Mesendoderm (in vitro differentiated cells): ENCODE measurements at regions not wholly inside any gene's neighbourhood (a gene's known extent, or its start where the extent isn't known, plus 50 kb on each side); places are given as distances from the start of the nearest gene placed in this dataset.

Experiments used
- DNase-seq: peaks from one replicate; pipeline ENCODE4 v3.0.0; 2013
- H2AK5ac ChIP-seq: 2 replicates; pipeline ENCODE4 v1.6.1; 2013; ENCODE audit warnings: low read length, inconsistent platforms
- H2BK120ac ChIP-seq: 2 replicates; pipeline ENCODE4 v1.6.1; 2013; ENCODE audit warnings: low read depth, mild to moderate bottlenecking, low read length, moderate library complexity, mixed read lengths
- H2BK15ac ChIP-seq: replicated peaks from 2 replicates; pipeline ENCODE4 v1.6.1; 2013; ENCODE audit warnings: low read depth, mild to moderate bottlenecking, moderate library complexity
- H2BK5ac ChIP-seq: 2 replicates; pipeline ENCODE4 v1.6.1; 2013; ENCODE audit warnings: low read length, inconsistent platforms
- H3K18ac ChIP-seq: 2 replicates; pipeline ENCODE4 v1.6.1; 2013; ENCODE audit warnings: mild to moderate bottlenecking, low read length, mixed read lengths
- H3K23ac ChIP-seq: one replicate; pipeline ENCODE4 v1.6.1; 2013; ENCODE audit warnings: low read length
- H3K27ac ChIP-seq: 2 replicates; pipeline ENCODE4 v1.5.1; 2013; ENCODE audit warnings: low read depth, mild to moderate bottlenecking, inconsistent platforms, low read length, moderate library complexity
- H3K27me3 ChIP-seq: 2 replicates; pipeline ENCODE4 v1.6.1; 2013; ENCODE audit warnings: low read length, control low read depth, mild to moderate bottlenecking, inconsistent platforms; ENCODE audit not compliant: insufficient read depth, poor library complexity
- H3K36me3 ChIP-seq: 2 replicates; pipeline ENCODE4 v1.6.1; 2013; ENCODE audit warnings: low read length, inconsistent platforms; ENCODE audit not compliant: control insufficient read depth, insufficient read depth
- H3K4ac ChIP-seq: one replicate; pipeline ENCODE4 v1.6.1; 2013; ENCODE audit warnings: low read depth, mild to moderate bottlenecking, low read length, moderate library complexity
- H3K4me1 ChIP-seq: 2 replicates; pipeline ENCODE4 v1.6.1; 2013; ENCODE audit warnings: low read depth, low read length, inconsistent platforms; ENCODE audit not compliant: control insufficient read depth
- H3K4me2 ChIP-seq: 2 replicates; pipeline ENCODE4 v1.6.1; 2013; ENCODE audit warnings: low read length
- H3K4me3 ChIP-seq: 2 replicates; pipeline ENCODE4 v1.5.1; 2013; ENCODE audit warnings: mild to moderate bottlenecking, low read length
- H3K56ac ChIP-seq: one replicate; pipeline ENCODE4 v1.6.1; 2013; ENCODE audit warnings: low read length
- H3K79me1 ChIP-seq: 2 replicates; pipeline ENCODE4 v1.6.1; 2013; ENCODE audit warnings: low read length, inconsistent platforms
- H3K79me2 ChIP-seq: 2 replicates; pipeline ENCODE4 v1.6.1; 2013; ENCODE audit warnings: mild to moderate bottlenecking, low read length; ENCODE audit not compliant: control insufficient read depth, insufficient read depth
- H3K9ac ChIP-seq: 2 replicates; pipeline ENCODE4 v1.6.1; 2013; ENCODE audit warnings: low read length, inconsistent platforms
- H4K5ac ChIP-seq: one replicate; pipeline ENCODE4 v1.6.1; 2013; ENCODE audit warnings: low read length
- H4K8ac ChIP-seq: one replicate; pipeline ENCODE4 v1.6.1; 2013; ENCODE audit warnings: low read depth, mild to moderate bottlenecking, control low read depth, low read length, moderate library complexity
- WGBS: extraction: QIAGEN DNeasy Blood & Tissue Kit; methylation state at CpG from one replicate; pipeline ENCODE4 v1.1.7; 2013; ENCODE audit warnings: low lambda C conversion rate, missing lambda C conversion rate; ENCODE audit not compliant: insufficient coverage; ENCODE audit errors: extremely low coverage; 5-methylcytosine and 5-hydroxymethylcytosine counted together

GRCh38 chr14:97106609-97107008 lies 309.4 kb downstream of the VRK1 start:
- H3K36me3 ChIP-seq, result no peaks in the 10 kb centered on the region
- H3K79me1 ChIP-seq, result no peaks in the 10 kb centered on the region
- no peak overlapping the region for H4K8ac ChIP-seq
- H2BK120ac ChIP-seq, result no peak overlapping the region
- no peaks in the 10 kb centered on the region for H3K4me1 ChIP-seq
- no peak overlapping the region for H4K5ac ChIP-seq
- H3K79me2 ChIP-seq, result no peaks in the 10 kb centered on the region
- H2AK5ac ChIP-seq, result no peak overlapping the region
- H3K4me3 ChIP-seq, result no peak overlapping the region
- H3K9ac ChIP-seq, result no peak overlapping the region
- no peak overlapping the region for H2BK15ac ChIP-seq
- H3K4me2 ChIP-seq, result no peak overlapping the region
- H3K4ac ChIP-seq, result no peak overlapping the region
- 100% methylated on average over 3 of the region's 10 CpGs for WGBS
- H3K27ac ChIP-seq, result no peak overlapping the region
- no peak for DNase-seq
- no peak overlapping the region for H3K23ac ChIP-seq
- no peak overlapping the region for H3K18ac ChIP-seq
- no peak overlapping the region for H3K56ac ChIP-seq
- H3K27me3 ChIP-seq, result no peaks in the 10 kb centered on the region
- H2BK5ac ChIP-seq, result no peak overlapping the region

GRCh38 chr14:97107080-97107479 lies 309.9 kb downstream of the VRK1 start:
- H3K79me1 ChIP-seq, result no peaks in the 10 kb centered on the region
- no peak overlapping the region for H2BK120ac ChIP-seq
- no peak overlapping the region for H4K8ac ChIP-seq
- no peaks in the 10 kb centered on the region for H3K36me3 ChIP-seq
- H3K18ac ChIP-seq, result no peak overlapping the region
- no peaks in the 10 kb centered on the region for H3K79me2 ChIP-seq
- H3K56ac ChIP-seq, result no peak overlapping the region
- DNase-seq, result no peak
- no peak overlapping the region for H2BK5ac ChIP-seq
- H3K4me1 ChIP-seq, result no peaks in the 10 kb centered on the region
- H4K5ac ChIP-seq, result no peak overlapping the region
- H3K4me2 ChIP-seq, result no peak overlapping the region
- no peak overlapping the region for H2BK15ac ChIP-seq
- no peak overlapping the region for H2AK5ac ChIP-seq
- H3K27me3 ChIP-seq, result no peaks in the 10 kb centered on the region
- WGBS, result no CpG with 5 or more reads among the region's 9 CpGs
- H3K4ac ChIP-seq, result no peak overlapping the region
- no peak overlapping the region for H3K4me3 ChIP-seq
- no peak overlapping the region for H3K9ac ChIP-seq
- no peak overlapping the region for H3K27ac ChIP-seq
- no peak overlapping the region for H3K23ac ChIP-seq

GRCh38 chr14:97107760-97108159 lies 310.6 kb downstream of the VRK1 start:
- Histone ChIP-seq H3K18ac (no peak overlapping the region), H3K4me2 (no peak overlapping the region), H3K23ac (no peak overlapping the region), H3K27me3 (no peaks in the 10 kb centered on the region), H3K4ac (no peak overlapping the region), H3K36me3 (no peaks in the 10 kb centered on the region), H2BK5ac (no peak overlapping the region), H2BK15ac (no peak overlapping the region), H2BK120ac (no peak overlapping the region), H4K8ac (no peak overlapping the region), H3K4me3 (no peak overlapping the region), H2AK5ac (no peak overlapping the region), H3K27ac (no peak overlapping the region), H3K56ac (no peak overlapping the region), H4K5ac (no peak overlapping the region), H3K9ac (no peak overlapping the region), H3K4me1 (no peaks in the 10 kb centered on the region), H3K79me1 (no peaks in the 10 kb centered on the region), H3K79me2 (no peaks in the 10 kb centered on the region)
- DNase-seq, result no peak
- WGBS, result no CpG with 5 or more reads among the region's 4 CpGs

- Histone ChIP-seq H3K18ac (no peak overlapping the region), H3K79me2 (no peaks in the 10 kb centered on the region), H3K27ac (no peak overlapping the region), H2BK15ac (no peak overlapping the region), H3K79me1 (no peaks in the 10 kb centered on the region), H2BK120ac (no peak overlapping the region), H3K4me2 (no peak overlapping the region), H4K5ac (no peak overlapping the region), H3K27me3 (no peaks in the 10 kb centered on the region), H3K4ac (no peak overlapping the region), H3K23ac (no peak overlapping the region), H3K4me1 (no peaks in the 10 kb centered on the region), H2BK5ac (no peak overlapping the region), H3K56ac (no peak overlapping the region), H2AK5ac (no peak overlapping the region), H3K4me3 (no peak overlapping the region), H4K8ac (no peak overlapping the region), H3K36me3 (no peaks in the 10 kb centered on the region), H3K9ac (no peak overlapping the region)
- no peak for DNase-seq
- no CpG with 5 or more reads among the region's 7 CpGs for WGBS
Measured at GRCh38 chr14:97109234-97109633, 312.1 kb downstream of the VRK1 start.

- H3K4me3 ChIP-seq, result no peak overlapping the region
- no peak overlapping the region for H3K18ac ChIP-seq
- H3K9ac ChIP-seq, result no peak overlapping the region
- no peak overlapping the region for H2AK5ac ChIP-seq
- H2BK15ac ChIP-seq, result no peak overlapping the region
- no peak overlapping the region for H3K4ac ChIP-seq
- H3K4me1 ChIP-seq, result peaks cover 6% of the 10 kb centered on the region
- H4K8ac ChIP-seq, result no peak overlapping the region
- H4K5ac ChIP-seq, result no peak overlapping the region
- no CpG with 5 or more reads among the region's 7 CpGs for WGBS
- H2BK5ac ChIP-seq, result no peak overlapping the region
- no peak for DNase-seq
- no peak overlapping the region for H3K27ac ChIP-seq
- H2BK120ac ChIP-seq, result no peak overlapping the region
- no peak overlapping the region for H3K4me2 ChIP-seq
- no peaks in the 10 kb centered on the region for H3K79me1 ChIP-seq
- no peak overlapping the region for H3K56ac ChIP-seq
- no peaks in the 10 kb centered on the region for H3K27me3 ChIP-seq
- H3K79me2 ChIP-seq, result no peaks in the 10 kb centered on the region
- no peak overlapping the region for H3K23ac ChIP-seq
- H3K36me3 ChIP-seq, result no peaks in the 10 kb centered on the region
Measured at GRCh38 chr14:97113339-97113738, 316.2 kb downstream of the VRK1 start.

- Histone ChIP-seq H3K4ac (no peak overlapping the region), H2BK5ac (no peak overlapping the region), H2AK5ac (no peak overlapping the region), H3K27me3 (no peaks in the 10 kb centered on the region), H4K5ac (no peak overlapping the region), H2BK120ac (no peak overlapping the region), H2BK15ac (no peak overlapping the region), H3K79me1 (no peaks in the 10 kb centered on the region), H3K79me2 (no peaks in the 10 kb centered on the region), H3K36me3 (no peaks in the 10 kb centered on the region), H3K18ac (no peak overlapping the region), H3K23ac (no peak overlapping the region), H3K9ac (no peak overlapping the region), H3K4me3 (no peak overlapping the region), H3K27ac (no peak overlapping the region), H3K4me1 (peaks cover 6% of the 10 kb centered on the region), H3K56ac (no peak overlapping the region), H4K8ac (no peak overlapping the region), H3K4me2 (no peak overlapping the region)
- no peak for DNase-seq
- no CpG with 5 or more reads among the region's 3 CpGs for WGBS
Measured at GRCh38 chr14:97116546-97116945, 319.4 kb downstream of the VRK1 start.
